ENCODE measurements at regions not wholly inside any gene's neighbourhood (a gene's known extent, or its start where the extent isn't known, plus 50 kb on each side); places are given as distances from the start of the nearest gene placed in this dataset.

DNA sequence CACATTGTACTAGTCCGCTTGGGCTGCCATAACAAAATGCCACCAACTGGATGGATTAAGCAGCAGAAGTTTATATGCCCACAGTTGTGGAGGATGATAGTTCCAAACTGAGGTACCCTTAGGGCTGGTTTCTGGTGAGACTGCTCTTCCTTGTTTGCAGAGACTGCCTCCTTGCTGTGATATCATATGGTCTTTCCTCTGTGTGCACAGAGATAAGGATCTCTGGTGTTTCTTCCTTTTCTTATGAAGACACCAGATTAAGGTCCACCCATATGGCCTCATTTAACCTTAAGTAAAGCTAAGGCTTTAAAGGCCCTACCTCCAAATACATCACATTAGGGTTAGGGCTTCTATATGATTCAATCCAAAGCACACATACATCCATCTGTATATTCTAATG is 738.2 kb upstream of the GCFC2 start:
- no peak for DNase-seq

- no peak for DNase-seq
Measured at GRCh38 chr2:76447294-76447693, 736.6 kb upstream of the GCFC2 start.

DNA sequence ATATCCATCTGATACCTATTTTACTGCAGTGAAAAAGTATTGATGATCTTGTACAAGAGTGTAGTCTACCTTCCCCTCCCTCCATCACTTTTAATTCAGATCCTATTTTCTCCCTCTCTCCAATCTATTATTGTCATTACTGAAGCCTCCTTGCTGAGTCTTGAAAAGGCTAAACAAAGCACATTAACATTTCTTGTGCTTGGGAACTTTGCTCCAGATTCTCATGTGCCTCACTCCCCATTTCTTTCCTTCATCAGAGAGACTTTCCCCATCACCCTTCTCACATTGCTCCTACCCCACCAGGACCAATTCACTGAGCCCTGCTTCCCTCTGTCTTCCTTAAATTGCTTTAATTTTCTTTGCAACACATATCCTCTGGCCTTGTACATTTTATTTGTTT is 736.2 kb upstream of the GCFC2 start:
- DNase-seq, result no peak

- DNase-seq, result no peak
Measured at GRCh38 chr2:76445880-76446279, 735.2 kb upstream of the GCFC2 start.

GRCh38 chr2:76444732-76445131 is 734.0 kb upstream of the GCFC2 start:
- DNase-seq, result no peak

DNA sequence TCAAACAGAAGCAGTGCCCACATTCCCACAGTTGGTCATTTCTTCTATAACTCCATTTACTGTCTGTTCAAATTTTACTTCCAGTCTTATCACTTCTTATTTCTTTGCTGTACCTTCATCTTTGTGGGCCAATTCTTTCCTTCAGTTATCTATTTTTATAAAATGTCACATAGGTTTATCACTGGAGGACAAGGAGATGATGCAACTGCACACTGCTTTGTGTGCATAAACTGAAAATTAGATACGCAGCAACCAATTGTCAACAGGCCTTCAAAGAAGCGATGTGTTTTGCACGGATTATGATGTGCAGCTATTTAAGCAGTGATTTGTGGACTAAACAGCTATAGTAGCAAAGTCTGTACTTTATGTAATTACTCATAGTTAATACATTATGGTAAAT is 726.8 kb upstream of the GCFC2 start:
- DNase-seq, result no peak

DNA sequence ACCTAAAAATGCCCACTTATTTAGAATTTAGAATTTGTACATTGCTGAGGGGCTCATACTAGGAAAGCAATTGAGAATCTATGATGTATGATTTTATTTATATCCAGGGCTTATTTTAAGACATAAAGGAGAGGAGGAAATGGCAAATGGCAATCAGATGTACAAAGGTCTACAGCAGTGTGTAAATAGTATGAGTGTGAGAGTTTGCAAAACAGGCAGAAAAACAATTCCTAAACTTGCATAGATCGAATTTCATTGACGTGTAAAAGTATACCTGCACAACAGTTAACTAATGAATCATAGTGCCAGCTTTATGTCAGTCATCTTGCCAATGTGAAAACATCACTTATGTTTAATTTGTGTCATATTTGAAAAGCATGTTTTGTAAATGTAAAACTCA is 718.7 kb upstream of the GCFC2 start:
- no peak for DNase-seq

DNA sequence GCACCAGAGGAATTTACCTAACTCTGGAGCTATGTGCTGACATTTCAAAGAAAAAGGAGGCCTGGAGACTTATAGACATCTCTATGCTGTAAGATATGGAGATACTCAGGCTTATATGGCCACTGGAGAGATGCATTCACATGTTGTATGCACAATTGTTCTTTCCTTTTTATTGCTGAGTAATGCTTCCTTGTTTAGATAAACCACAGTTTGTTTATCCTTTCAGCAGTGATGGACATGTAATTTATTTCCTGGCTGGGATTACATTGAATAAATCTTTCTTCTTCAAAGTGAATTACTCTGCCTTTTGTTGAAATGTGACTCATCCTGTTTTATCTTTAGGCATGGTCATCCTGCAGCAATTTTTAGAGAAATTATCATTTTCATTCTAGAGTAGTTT is 716.7 kb upstream of the GCFC2 start:
- no peak for DNase-seq

GRCh38 chr2:76415821-76416220 is 705.1 kb upstream of the GCFC2 start:
- no peak for DNase-seq

GRCh38 chr2:76413436-76413835 is 702.7 kb upstream of the GCFC2 start:
- DNase-seq, result no peak

GRCh38 chr2:76406134-76406855 is 695.6 kb upstream of the GCFC2 start:
- no peak for DNase-seq

DNA sequence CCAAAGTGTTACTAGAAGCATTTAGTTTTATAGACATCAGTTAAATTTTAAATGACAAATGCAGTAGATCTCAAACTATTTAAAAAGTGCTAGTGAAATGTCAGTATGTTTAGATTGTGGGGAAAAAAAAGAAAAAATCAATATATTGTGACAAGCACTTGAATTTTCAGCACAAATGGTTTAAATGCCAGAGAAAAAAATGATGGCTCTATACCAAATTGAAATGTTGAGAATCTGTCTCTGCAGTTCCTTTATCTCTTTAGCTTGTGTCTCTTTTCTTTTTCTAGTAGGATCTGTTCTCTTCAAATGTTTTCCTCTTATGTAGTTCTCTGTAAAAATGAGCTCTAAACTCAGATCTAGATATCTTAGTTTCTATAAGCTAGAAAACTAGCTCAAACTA is 682.6 kb upstream of the GCFC2 start:
- DNase-seq, result no peak

- DNase-seq, result no peak
Measured at GRCh38 chr2:76391678-76392077, 681.0 kb upstream of the GCFC2 start.

DNA sequence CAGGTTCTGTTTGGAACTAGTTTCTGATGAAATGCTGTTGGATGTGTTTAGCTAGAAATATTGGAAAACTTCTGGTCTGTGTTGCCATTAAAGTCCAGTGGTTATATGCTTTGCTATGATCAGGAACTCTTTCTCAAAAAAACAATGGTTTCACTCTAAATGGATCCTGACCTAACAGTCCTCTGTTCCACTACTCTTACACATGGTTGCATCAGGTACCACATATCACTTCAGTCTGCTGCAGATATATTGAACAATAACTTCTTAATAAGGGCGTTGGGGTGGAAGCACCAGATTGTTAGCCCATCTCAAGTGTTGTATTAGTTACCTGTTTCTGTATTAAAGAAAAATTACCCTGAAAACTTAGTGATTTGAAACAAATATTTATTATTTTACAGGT is 676.6 kb upstream of the GCFC2 start:
- DNase-seq, result no peak

DNA sequence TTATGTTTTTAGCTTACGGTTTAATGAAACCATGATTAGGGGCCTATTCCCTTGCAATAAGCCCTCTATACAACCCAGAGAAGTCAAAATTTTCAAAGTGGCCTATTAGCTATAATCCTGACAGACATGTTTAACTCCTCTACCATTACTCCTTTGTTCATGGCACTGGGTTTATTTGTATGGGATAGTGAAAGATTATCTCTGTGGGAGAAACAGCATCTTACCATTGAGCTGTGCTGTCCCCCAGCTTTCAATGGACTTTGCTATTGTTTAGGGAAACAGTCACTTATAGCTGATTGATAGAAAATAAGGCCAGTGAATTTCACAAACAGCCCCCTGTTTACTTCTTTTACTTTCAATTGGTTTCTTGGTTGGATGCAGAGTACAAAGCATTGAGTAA is 675.2 kb upstream of the GCFC2 start:
- DNase-seq, result no peak

- DNase-seq, result no peak
Measured at GRCh38 chr2:76381624-76382023, 670.9 kb upstream of the GCFC2 start.

GRCh38 chr2:76378140-76378539 is 667.4 kb upstream of the GCFC2 start:
- no peak for DNase-seq

DNA sequence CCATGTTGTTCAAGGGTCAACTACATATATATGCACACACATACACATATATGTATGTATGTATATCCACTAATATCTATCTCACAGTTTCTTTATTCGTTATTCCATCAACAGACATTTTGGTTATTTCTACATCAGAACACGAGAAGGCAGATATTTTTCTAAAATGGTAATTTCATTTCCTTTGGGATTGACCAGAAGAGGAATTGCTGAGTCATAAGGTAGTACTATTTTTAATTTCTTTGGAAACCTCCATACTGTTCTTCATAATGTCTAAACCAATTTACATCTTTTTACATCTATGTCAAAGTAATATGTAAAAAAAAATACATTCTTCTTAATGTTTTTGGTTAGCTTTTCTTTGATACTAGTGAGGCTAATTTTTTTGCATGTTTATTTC is 630.7 kb upstream of the GCFC2 start:
- no peak for DNase-seq

- no peak for DNase-seq
Measured at GRCh38 chr2:76332871-76333270, 622.2 kb upstream of the GCFC2 start.

DNA sequence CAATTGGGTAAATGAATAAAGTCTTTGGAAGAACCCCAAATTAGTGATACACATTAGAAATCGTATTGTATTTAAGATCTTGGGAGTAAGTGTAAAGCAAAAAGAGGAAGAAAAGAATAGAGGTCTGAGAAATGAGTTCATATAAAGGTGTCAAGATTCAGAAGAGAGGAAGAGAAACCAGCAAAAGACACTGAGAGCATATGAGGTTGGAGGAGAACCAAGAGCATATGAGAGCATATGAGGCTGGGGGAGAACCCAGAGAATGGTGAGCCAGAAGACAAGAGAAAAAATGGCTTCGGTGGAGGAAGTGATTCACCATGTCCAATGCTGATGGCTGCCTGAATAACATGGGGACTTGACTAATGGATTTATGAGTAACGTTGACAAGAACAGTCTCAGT is 620.1 kb upstream of the GCFC2 start:
- no peak for DNase-seq

DNA sequence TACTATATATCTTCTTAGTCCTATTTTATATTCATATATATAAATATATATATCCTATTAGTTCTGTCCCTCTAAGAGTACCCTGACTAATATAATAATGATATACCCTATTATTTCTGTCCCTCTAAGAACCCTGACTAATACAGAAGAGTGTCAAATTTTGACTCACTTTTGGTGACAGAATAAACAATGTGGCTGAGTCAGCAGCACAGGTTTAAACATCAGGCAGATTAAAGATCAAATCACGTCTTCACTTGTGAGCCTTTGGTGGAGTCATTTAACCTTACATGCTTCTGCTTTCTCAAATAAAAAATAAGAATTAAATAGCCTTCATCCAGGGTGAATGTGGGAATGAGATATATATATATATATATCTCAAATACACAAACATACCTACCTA is 615.9 kb upstream of the GCFC2 start:
- DNase-seq, result no peak

GRCh38 chr2:76323381-76323780 is 612.7 kb upstream of the GCFC2 start:
- DNase-seq, result no peak

DNA sequence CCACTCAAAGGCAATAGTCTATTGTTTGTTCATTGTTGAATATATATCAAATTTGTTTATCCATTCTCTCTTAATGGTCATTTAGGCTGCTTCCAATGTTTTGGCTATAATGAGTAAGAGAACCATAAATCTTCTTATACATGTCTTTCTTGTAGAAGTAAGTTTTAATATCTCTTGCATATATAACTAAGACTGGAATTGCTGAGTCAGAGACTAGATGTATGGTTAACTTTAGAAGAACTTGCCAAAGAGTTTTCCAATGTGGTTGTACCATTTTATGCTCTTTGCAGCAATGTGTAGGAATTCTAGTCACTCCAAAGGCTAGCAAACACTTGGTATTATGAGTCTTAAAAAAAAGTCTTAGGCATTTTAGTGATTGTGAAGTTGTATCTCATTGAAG is 610.0 kb upstream of the GCFC2 start:
- no peak for DNase-seq

DNA sequence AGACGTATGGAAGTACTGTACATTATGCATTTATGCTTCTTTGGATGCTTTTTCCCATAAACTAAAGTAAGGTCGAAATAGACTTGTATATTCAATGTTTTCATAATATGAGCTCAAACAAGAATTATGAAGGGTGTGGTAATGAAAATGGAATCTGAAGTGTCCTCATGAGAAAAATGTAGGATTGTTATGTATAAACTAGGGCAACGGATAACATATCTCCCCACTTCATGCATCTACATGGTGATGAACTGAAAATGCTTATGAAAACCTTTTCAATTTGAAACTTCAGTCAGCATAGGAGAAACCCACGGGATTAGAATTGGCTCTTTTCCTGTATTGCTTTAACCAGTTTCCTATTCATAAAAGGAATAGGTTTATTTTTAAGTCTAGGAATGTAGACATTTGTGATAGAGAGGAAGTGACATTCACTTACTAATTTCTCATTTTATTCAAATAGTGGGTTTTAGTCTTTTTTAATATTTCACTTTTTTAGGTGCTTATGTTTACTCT is 608.2 kb upstream of the GCFC2 start:
- no peak for DNase-seq

DNA sequence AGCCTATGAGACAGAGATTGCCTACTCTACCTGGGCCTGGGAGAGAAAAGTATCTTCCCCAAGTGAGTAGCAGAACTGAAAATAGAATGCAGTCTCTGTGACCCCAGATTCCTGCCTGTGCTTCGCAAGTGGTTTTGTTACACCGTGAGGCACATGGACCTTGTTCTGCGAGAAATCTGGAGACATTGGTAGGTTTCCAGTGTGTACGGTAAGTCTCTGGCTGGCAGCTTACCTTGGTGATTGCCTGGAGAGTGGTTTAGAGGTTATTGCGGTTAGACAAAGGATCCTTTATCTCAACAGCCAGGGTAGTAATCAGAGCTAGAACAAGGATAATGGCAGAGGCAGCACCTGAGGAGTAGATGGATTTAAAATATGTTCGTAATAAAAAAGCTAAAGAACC is 606.0 kb upstream of the GCFC2 start:
- no peak for DNase-seq
